ENCODE measurements at regions not wholly inside any gene's neighbourhood (a gene's known extent, or its start where the extent isn't known, plus 50 kb on each side); places are given as distances from the start of the nearest gene placed in this dataset.

DNA sequence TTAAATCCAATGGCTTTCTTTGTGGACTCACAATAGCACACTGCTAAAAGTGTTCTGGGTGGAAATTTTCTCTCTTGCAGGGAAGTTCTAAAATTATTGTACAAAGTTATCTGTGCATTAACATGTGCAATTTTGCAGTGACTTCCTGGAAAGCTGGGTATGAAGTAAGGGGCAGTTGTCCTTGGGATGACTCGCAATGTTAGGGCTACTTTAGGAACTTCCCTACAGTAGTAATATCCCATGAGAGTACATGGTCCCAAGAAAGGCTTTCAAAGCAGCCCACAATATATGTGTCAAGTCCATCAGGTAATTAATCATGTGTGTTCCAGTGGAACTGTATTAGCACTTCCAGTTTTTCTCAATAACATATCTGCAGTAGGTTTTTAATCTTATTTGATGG lies 201.0 kb upstream of the UBE2E2 start:
- TF ChIP-seq, protein P1, sequence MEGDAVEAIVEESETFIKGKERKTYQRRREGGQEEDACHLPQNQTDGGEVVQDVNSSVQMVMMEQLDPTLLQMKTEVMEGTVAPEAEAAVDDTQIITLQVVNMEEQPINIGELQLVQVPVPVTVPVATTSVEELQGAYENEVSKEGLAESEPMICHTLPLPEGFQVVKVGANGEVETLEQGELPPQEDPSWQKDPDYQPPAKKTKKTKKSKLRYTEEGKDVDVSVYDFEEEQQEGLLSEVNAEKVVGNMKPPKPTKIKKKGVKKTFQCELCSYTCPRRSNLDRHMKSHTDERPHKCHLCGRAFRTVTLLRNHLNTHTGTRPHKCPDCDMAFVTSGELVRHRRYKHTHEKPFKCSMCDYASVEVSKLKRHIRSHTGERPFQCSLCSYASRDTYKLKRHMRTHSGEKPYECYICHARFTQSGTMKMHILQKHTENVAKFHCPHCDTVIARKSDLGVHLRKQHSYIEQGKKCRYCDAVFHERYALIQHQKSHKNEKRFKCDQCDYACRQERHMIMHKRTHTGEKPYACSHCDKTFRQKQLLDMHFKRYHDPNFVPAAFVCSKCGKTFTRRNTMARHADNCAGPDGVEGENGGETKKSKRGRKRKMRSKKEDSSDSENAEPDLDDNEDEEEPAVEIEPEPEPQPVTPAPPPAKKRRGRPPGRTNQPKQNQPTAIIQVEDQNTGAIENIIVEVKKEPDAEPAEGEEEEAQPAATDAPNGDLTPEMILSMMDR (IDR thresholded peaks at IDR 0.05; ENCODE audit: low read depth, low read length) = no peak
- no peak overlapping the region for H3K4me3 ChIP-seq (ENCODE audit: low read depth, low read length)

GRCh38 chr3:23002836-23003732 lies 200.0 kb upstream of the UBE2E2 start:
- no peak overlapping the region for H3K4me3 ChIP-seq (ENCODE audit: low read depth, low read length)
- TF ChIP-seq, protein P1 (IDR thresholded peaks at IDR 0.05; ENCODE audit: low read depth, low read length) = no peak

DNA sequence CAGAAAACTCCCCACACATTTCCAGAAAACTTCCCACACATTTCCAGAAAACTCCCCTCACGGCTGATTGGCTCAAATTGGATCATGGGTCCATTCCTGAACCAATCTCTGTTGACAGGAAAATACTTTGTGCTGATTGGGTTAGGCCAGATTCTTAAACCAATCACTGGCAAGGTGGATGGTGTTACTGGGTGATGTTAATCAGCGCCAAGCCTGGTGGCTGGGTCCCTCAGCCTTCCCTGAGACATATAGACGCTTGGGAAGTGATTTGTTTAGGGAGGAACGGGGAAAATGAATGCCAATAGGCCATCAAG lies 199.4 kb upstream of the UBE2E2 start:
- H3K4me3 ChIP-seq (ENCODE audit: low read depth, low read length) = no peak overlapping the region
- TF ChIP-seq, protein P1 (IDR thresholded peaks at IDR 0.05; ENCODE audit: low read depth, low read length) = no peak

DNA sequence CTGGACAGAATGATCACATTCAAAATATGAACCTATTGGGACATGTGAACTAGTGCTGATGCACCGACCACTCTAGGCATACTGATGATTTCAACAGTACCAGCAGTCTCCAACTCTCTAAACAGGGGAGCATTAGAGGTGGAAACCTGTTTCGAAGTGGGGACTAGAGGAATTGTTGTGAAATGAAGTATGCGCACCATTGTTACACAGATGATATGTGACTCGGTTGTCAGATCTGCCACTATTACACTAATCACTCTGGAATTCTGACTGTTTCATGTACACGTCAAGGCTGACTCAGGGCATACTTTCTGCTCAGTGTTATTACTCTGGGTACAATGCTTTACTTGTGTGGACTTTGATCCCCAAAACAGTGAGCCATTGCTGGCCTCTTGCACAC lies 198.2 kb upstream of the UBE2E2 start:
- TF ChIP-seq, protein P1 (IDR thresholded peaks at IDR 0.05; ENCODE audit: low read depth, low read length) = no peak
- H3K4me3 ChIP-seq (ENCODE audit: low read depth, low read length) = no peak overlapping the region

DNA sequence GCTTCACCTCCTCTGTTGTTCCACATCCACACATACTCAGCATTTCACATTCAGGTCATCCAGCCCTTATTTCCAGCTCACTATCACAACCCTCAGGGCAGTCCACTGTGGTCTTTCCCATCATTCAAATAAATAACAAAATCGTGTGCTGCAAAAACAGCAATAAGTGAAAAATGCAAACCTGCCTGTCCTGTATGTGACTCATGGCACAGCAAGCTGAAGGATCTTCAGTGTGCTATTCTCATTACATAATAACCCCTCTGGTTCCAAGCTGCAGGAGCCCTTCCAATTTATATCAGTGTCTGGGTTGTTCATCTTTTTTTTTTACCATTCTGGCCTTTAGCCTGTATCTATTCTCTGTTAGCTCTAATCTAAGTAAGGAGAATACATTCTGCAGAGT lies 185.3 kb upstream of the UBE2E2 start:
- H3K4me3 ChIP-seq (ENCODE audit: low read depth, low read length) = no peak overlapping the region
- TF ChIP-seq, protein P1 (IDR thresholded peaks at IDR 0.05; ENCODE audit: low read depth, low read length) = no peak

DNA sequence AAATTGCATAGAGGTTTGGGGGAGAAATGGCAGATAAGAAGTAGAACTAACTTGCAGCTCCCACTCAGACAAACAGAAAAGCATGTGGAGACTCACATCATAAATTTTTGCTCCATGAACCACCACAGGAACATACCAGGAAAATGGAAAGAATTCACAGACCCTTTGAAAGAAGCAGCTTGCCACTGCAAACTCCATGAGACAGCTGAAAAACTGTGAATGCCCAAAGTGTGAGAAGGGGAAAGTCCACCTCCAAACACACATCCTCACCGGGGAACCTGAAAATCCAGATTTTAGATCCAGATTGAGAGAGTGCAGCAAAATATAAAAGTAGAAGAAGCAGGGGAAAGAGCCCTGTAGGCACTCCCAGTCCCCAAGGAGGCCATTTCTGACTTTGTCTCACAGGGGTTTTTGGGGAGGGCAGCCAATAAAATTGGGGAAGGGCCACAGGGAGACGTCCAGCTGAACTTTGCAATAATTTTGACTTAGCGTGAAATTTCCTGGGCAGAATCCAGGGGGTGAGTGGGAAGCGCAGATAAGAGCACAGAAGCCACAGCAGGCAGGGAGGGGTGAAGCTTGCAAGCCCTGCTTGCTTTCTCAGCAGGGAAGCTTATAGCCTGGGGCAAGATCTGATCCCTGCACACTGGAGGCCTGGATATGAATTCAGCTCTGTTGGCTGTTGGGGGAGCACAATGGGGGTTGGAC lies 183.4 kb upstream of the UBE2E2 start:
- TF ChIP-seq, protein P1 (IDR thresholded peaks at IDR 0.05; ENCODE audit: low read depth, low read length) = no peak
- H3K4me3 ChIP-seq (ENCODE audit: low read depth, low read length) = no peak overlapping the region

DNA sequence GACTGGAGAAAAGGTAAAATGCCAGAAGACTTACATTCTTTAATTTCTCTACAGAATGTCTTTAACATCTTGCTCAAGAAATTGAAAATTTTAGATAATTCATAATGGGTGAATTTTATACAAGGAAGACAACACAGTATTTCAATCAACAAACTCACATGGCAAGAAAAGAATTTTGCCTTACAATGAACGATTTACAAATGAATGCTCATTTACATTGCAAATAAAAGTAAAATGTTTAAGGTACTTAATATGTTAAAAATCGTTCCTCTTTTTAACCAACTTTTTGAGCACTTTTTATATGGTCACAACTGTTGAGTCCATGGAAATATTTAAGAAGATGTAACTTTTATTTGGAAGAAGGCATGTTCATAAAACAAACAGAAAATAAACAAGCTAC lies 174.8 kb upstream of the UBE2E2 start:
- no peak overlapping the region for H3K4me3 ChIP-seq (ENCODE audit: low read depth, low read length)
- TF ChIP-seq, protein P1 (IDR thresholded peaks at IDR 0.05; ENCODE audit: low read depth, low read length) = no peak

Measured in WI38 (cell line).